ENCODE measurements at regions not wholly inside any gene's neighbourhood (a gene's known extent, or its start where the extent isn't known, plus 50 kb on each side); places are given as distances from the start of the nearest gene placed in this dataset.

DNA sequence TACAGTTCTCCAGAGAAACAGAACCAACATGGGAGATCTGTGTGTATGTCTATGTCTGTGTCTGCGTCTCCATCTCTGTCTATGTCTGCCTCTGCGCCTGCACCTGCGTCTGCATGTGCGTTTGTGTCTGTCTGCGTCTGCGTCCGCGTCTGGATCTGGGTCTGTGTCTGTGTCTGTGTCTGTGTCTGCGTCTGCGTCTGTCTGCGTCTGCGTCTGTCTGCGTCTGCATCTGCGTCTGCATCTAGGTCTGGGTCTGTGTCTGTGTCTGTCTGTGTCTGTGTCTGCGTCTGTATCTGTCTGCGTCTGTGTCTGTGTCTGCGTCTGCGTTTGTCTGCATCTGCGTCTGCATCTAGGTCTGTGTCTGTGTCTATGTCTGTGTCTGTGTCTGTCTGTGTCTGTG lies 53.1 kb upstream of the SLC22A11 start:
- TF ChIP-seq CTCF (IDR thresholded peaks at IDR 0.05; ENCODE audit: insufficient read depth, low read length) (no peak), POLR2AphosphoS5 (IDR thresholded peaks at IDR 0.05; ENCODE audit: low read depth) (no peak), SPI1 (IDR thresholded peaks at IDR 0.05; ENCODE audit: borderline replicate concordance, low read depth) (no peak)
- TF ChIP-seq, protein P1, sequence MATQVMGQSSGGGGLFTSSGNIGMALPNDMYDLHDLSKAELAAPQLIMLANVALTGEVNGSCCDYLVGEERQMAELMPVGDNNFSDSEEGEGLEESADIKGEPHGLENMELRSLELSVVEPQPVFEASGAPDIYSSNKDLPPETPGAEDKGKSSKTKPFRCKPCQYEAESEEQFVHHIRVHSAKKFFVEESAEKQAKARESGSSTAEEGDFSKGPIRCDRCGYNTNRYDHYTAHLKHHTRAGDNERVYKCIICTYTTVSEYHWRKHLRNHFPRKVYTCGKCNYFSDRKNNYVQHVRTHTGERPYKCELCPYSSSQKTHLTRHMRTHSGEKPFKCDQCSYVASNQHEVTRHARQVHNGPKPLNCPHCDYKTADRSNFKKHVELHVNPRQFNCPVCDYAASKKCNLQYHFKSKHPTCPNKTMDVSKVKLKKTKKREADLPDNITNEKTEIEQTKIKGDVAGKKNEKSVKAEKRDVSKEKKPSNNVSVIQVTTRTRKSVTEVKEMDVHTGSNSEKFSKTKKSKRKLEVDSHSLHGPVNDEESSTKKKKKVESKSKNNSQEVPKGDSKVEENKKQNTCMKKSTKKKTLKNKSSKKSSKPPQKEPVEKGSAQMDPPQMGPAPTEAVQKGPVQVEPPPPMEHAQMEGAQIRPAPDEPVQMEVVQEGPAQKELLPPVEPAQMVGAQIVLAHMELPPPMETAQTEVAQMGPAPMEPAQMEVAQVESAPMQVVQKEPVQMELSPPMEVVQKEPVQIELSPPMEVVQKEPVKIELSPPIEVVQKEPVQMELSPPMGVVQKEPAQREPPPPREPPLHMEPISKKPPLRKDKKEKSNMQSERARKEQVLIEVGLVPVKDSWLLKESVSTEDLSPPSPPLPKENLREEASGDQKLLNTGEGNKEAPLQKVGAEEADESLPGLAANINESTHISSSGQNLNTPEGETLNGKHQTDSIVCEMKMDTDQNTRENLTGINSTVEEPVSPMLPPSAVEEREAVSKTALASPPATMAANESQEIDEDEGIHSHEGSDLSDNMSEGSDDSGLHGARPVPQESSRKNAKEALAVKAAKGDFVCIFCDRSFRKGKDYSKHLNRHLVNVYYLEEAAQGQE (IDR thresholded peaks at IDR 0.05; ENCODE audit: insufficient replicate concordance, low read depth): no peak
